GM12878 (cell line): ENCODE measurements at regions not wholly inside any gene's neighbourhood (a gene's known extent, or its start where the extent isn't known, plus 50 kb on each side); places are given as distances from the start of the nearest gene placed in this dataset.

Experiments
- ATAC-seq: fragments of 200-7000 bp; cut with Tn5 transposase; 3 replicates; pipeline ENCODE4 v1.9.1; 2020; ENCODE audit warnings: mild to moderate bottlenecking, moderate library complexity
- BruUV-seq: library from RNA; stranded (reverse); fragments of 400-500 nt; replicated peaks from 2 replicates; lab custom pipeline; 2021; lab: Mats Ljungman, UMichigan
- CTCF ChIA-PET: fragments of 300-600 bp; sonication (Branson Sonifier 250); formaldehyde crosslinking; extraction: SDS; loops from one replicate; lab custom pipeline; 2021; ENCODE audit warnings: inconsistent platforms; lab: Yijun Ruan, JAX
- POLR2A ChIA-PET: fragments of 350-600 bp; formaldehyde crosslinking; extraction: SDS; loops from one replicate; lab custom pipeline; 2021; ENCODE audit warnings: inconsistent platforms; lab: Charles Lee
- RAD21 ChIA-PET: fragments of 300-600 bp; sonication (Branson Sonifier 250); formaldehyde crosslinking; loops from one replicate; lab custom pipeline; 2023; ENCODE audit warnings: antibody characterized with exemption; ENCODE audit not compliant: unreplicated experiment; lab: Charles Lee
- SMC1A ChIA-PET: fragments of 300-600 bp; sonication (Branson Sonifier 250); formaldehyde crosslinking; loops from one replicate; lab custom pipeline; 2023; ENCODE audit not compliant: unreplicated experiment, uncharacterized antibody; lab: Charles Lee
- DNase-seq: peaks from one replicate; pipeline ENCODE4 v3.0.0-alpha.2; 2011; ENCODE audit warnings: low read depth, low spot score
- FAIRE-seq: peaks from 3 replicates; lab custom pipeline; 2011; peaks lifted over from hg19 to GRCh38; lab: Jason Lieb, UNC
- H2AFZ ChIP-seq: 2 replicates; pipeline ENCODE4 v1.6.0; 2011; ENCODE audit warnings: low read depth, low read length, control low read depth; ENCODE audit not compliant: control insufficient read depth
- H3K27ac ChIP-seq: 2 replicates; pipeline ENCODE4 v1.5.1; 2011; ENCODE audit warnings: control low read depth; ENCODE audit not compliant: control insufficient read depth, insufficient read depth
- H3K27me3 ChIP-seq, 2 experiments: replicated peaks in 1 of 2; 2 replicates each; pipeline versions ENCODE4 v1.6.0 to v1.6.1; 2011; ENCODE audit warnings: low read length in 1 of 2; ENCODE audit not compliant: control insufficient read depth in 2 of 2, insufficient read depth in 2 of 2
- H3K36me3 ChIP-seq, 2 experiments: 2 replicates each; pipeline ENCODE4 v1.5.1; 2011; ENCODE audit warnings: low read length in 1 of 2; ENCODE audit not compliant: control insufficient read depth in 2 of 2, insufficient read depth in 2 of 2
- H3K4me1 ChIP-seq: 2 replicates; pipeline ENCODE4 v1.6.1; 2011; ENCODE audit warnings: mild to moderate bottlenecking, low read length, moderate library complexity, mixed read lengths; ENCODE audit not compliant: control insufficient read depth, insufficient read depth
- H3K4me2 ChIP-seq: 2 replicates; pipeline ENCODE4 v1.6.0; 2011; ENCODE audit warnings: control low read depth; ENCODE audit not compliant: control insufficient read depth, insufficient read depth
- H3K4me3 ChIP-seq: fragments of 200-600 bp; sonication (generic); 2 replicates; pipeline ENCODE4 v1.5.1; 2016
- H3K79me2 ChIP-seq: 2 replicates; pipeline ENCODE4 v1.6.0; 2011; ENCODE audit warnings: low read length; ENCODE audit not compliant: control insufficient read depth, insufficient read depth
- H3K9ac ChIP-seq: 2 replicates; pipeline ENCODE4 v1.8.0; 2011; ENCODE audit warnings: low read length, control low read depth, mixed read lengths; ENCODE audit not compliant: control insufficient read depth, insufficient read depth
- H3K9me3 ChIP-seq: replicated peaks from 3 replicates; pipeline ENCODE4 v1.5.1; 2011; ENCODE audit warnings: mild to moderate bottlenecking, low read length; ENCODE audit not compliant: control insufficient read depth, insufficient read depth
- H4K20me1 ChIP-seq: 2 replicates; pipeline ENCODE4 v1.6.0; 2011; ENCODE audit not compliant: control insufficient read depth, insufficient read depth
- CEBPZ ChIP-seq: fragments of 150-350 bp; IDR thresholded peaks from 2 replicates; pipeline ENCODE4 v1.6.1; 2016; ENCODE audit warnings: low read depth, low read length
- CUX1 ChIP-seq: IDR thresholded peaks from 2 replicates; pipeline ENCODE4 v1.6.1; 2012; ENCODE audit warnings: improper control_type of control experiment, low read depth, low read length; ENCODE audit not compliant: insufficient replicate concordance
- KAT2A ChIP-seq: conservative IDR thresholded peaks from 2 replicates; pipeline ENCODE4 v1.6.1; 2011; ENCODE audit warnings: low read depth, low read length; ENCODE audit not compliant: control insufficient read depth
- MTA3 ChIP-seq: IDR thresholded peaks from 2 replicates; pipeline ENCODE4 v1.6.1; 2012; ENCODE audit warnings: low read length, inconsistent platforms, borderline replicate concordance
- NFYB ChIP-seq: IDR thresholded peaks from 2 replicates; pipeline ENCODE4 v1.6.1; 2011; ENCODE audit warnings: low read depth, mild to moderate bottlenecking, low read length, improper control_type of control experiment, moderate library complexity; ENCODE audit not compliant: insufficient read depth
- NRF1 ChIP-seq: conservative IDR thresholded peaks from 2 replicates; pipeline ENCODE4 v1.6.1; 2011; ENCODE audit warnings: mild to moderate bottlenecking, low read depth, low read length, improper control_type of control experiment
- RBBP5 ChIP-seq: fragments of 200-600 bp; sonication (generic); conservative IDR thresholded peaks from 2 replicates; pipeline ENCODE4 v1.6.1; 2016
- SP1 ChIP-seq: IDR thresholded peaks from one replicate; pipeline ENCODE4 v1.6.1; 2011; ENCODE audit warnings: low read depth, low read length
- ZBTB4 ChIP-seq: fragments of 450-650 bp; formaldehyde crosslinking; IDR thresholded peaks from 2 replicates; pipeline ENCODE4 v1.4.0; 2022; ENCODE audit warnings: mild to moderate bottlenecking, moderate library complexity
- WGBS: methylation state at CpG from one replicate; pipeline ENCODE4 v1.1.6; 2016; ENCODE audit warnings: low lambda C conversion rate; ENCODE audit not compliant: insufficient replicate concordance, insufficient coverage; ENCODE audit errors: missing lambda C conversion rate; 5-methylcytosine and 5-hydroxymethylcytosine counted together
- in situ Hi-C: fragments of 300-500 bp; cut with MboI; formaldehyde crosslinking; loops from 9 replicates; pipeline ENCODE4 v1.14.3; 2018; ENCODE audit warnings: mixed read lengths
- intact Hi-C: fragments of 100-400 bp; cut with micrococcal nuclease; formaldehyde crosslinking; loops from one replicate; pipeline ENCODE4 v1.14.2; 2022; ENCODE audit not compliant: unreplicated experiment

- TF ChIP-seq CUX1 = no peak
- TF ChIP-seq RBBP5 = no peak
- TF ChIP-seq, all 136 proteins: peak for 0
These were observed 320.2 kb upstream of the TBC1D5 start (continued) for GRCh38 chr3:18062657-18063025.

GRCh38 chr3:18061737-18062656 is 319.6 kb upstream of the TBC1D5 start:
- Histone ChIP-seq H3K4me1 (no peaks in the 10 kb centered on the region), H4K20me1 (no peaks in the 10 kb centered on the region), H3K27me3 (no peaks in the 10 kb centered on the region), H2AFZ (no peak overlapping the region), H3K36me3 (no peaks in the 10 kb centered on the region), H3K27ac (no peak overlapping the region), H3K79me2 (no peaks in the 10 kb centered on the region), H3K4me3 (no peak overlapping the region), H3K9me3 (no peaks in the 10 kb centered on the region), H3K4me2 (no peak overlapping the region), H3K9ac (no peak overlapping the region)
- FAIRE-seq (no peak), DNase-seq (no peak), ATAC-seq (no peak)
- POLR2A ChIA-PET = no interaction called here
- 6% methylated on average over 1 of the region's 1 CpG for WGBS
- SMC1A ChIA-PET = interaction anchor here (0.6 to 1.5 kb wide), 5 partner anchors 12 to 162 kb away, joined by 3 to 5 read pairs (median 3); no protein-coding TSS in a partner anchor
- in situ Hi-C loops (no loop called here), intact Hi-C loops (no loop called here)
- RAD21 ChIA-PET = no interaction called here
- no TSS peak for BruUV-seq
- CTCF ChIA-PET = no interaction called here
- TF ChIP-seq SP1 (no peak), KAT2A (no peak), MTA3 (no peak), CEBPZ (no peak), RBBP5 (no peak), NRF1 (no peak), NFYB (no peak), ZBTB4 (CRISPR knock-in tag) (no peak)
